ENCODE measurements at regions not wholly inside any gene's neighbourhood (a gene's known extent, or its start where the extent isn't known, plus 50 kb on each side); places are given as distances from the start of the nearest gene placed in this dataset.

DNA sequence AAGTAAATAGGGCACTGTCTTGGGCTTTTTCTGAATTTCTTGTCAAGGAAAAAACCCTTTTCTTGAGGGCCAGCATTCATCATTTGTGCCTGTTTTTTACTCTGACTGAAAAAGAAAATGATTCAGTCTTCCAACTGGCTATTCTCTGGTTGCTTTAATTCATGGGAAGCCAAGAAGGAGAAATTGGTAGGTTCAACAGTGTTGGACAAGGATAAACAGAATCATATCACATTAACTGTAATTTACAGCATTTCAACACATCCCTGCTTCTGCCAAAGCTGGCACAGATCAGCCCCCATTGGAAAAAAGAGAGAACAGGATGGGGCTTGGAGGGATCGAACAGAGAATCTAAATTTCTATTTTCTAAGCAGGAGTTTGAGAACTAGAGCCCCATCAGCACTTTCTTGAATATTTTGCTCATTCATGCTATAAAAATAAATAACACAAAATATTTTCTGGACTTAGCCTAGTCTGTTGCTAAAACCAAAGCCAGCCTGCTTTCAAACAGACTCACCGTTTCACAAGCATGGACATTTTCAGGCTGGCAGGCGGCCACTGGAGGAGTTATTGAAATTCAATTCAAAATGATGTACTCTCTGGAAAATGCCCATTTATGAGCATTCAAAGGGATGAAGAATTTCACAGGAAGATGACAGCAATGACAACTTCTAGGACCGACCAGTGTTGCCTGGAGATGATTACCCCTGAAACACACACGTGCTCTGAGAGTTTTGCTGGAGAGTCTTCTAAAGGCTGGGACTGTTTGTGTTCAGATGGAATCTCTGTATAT is 181.2 kb downstream of the WNT5A start:
- TF ChIP-seq, protein P1, sequence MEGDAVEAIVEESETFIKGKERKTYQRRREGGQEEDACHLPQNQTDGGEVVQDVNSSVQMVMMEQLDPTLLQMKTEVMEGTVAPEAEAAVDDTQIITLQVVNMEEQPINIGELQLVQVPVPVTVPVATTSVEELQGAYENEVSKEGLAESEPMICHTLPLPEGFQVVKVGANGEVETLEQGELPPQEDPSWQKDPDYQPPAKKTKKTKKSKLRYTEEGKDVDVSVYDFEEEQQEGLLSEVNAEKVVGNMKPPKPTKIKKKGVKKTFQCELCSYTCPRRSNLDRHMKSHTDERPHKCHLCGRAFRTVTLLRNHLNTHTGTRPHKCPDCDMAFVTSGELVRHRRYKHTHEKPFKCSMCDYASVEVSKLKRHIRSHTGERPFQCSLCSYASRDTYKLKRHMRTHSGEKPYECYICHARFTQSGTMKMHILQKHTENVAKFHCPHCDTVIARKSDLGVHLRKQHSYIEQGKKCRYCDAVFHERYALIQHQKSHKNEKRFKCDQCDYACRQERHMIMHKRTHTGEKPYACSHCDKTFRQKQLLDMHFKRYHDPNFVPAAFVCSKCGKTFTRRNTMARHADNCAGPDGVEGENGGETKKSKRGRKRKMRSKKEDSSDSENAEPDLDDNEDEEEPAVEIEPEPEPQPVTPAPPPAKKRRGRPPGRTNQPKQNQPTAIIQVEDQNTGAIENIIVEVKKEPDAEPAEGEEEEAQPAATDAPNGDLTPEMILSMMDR (IDR thresholded peaks at IDR 0.05): no peak
- no peak for TF ChIP-seq POLR2A (IDR thresholded peaks at IDR 0.05)
